Naive thymus-derived CD4-positive, alpha-beta T cell (primary cell): ENCODE measurements at regions not wholly inside any gene's neighbourhood (a gene's known extent, or its start where the extent isn't known, plus 50 kb on each side); places are given as distances from the start of the nearest gene placed in this dataset.

Source experiments
- ATAC-seq: fragments of 150-1000 bp; cut with Tn5 transposase; 2 replicates; pipeline ENCODE4 v1.10.0; 2021; ENCODE audit warnings: mild to moderate bottlenecking, moderate library complexity
- CTCF ChIA-PET: fragments of 350-600 bp; sonication (Branson Sonifier 250); formaldehyde crosslinking; loops from one replicate; lab custom pipeline; 2021; ENCODE audit warnings: antibody characterized with exemption; lab: Charles Lee
- POLR2A ChIA-PET: fragments of 350-600 bp; sonication (Branson Sonifier 250); formaldehyde crosslinking; loops from one replicate; lab custom pipeline; 2021; ENCODE audit warnings: antibody characterized with exemption, inconsistent platforms; lab: Charles Lee
- DNase-seq, 9 donors: peaks; one replicate each; pipeline versions ENCODE4 v3.0.0 to v3.0.0-alpha.2; 2020 to 2022; ENCODE audit warnings: mixed read lengths in 1 of 9
- H3K27ac ChIP-seq: one replicate; pipeline ENCODE4 v1.7.0; 2013; ENCODE audit warnings: mild to moderate bottlenecking, low read depth, low read length, moderate library complexity
- H3K27me3 ChIP-seq, 2 donors: one replicate each; pipeline ENCODE4 v1.7.0; 2013; ENCODE audit warnings: low read length in 2 of 2, mild to moderate bottlenecking in 2 of 2, moderate library complexity in 2 of 2; ENCODE audit not compliant: control insufficient read depth in 2 of 2, insufficient read depth in 2 of 2
- H3K36me3 ChIP-seq, 3 experiments: 1 replicate in 2 of 3; 2 replicates in 1 of 3; pipeline ENCODE4 v1.7.0; 2013; ENCODE audit warnings: low read length in 3 of 3, mild to moderate bottlenecking in 3 of 3, moderate library complexity in 1 of 3; ENCODE audit not compliant: insufficient read depth in 3 of 3, control insufficient read depth in 2 of 3
- H3K4me1 ChIP-seq, 2 donors: one replicate each; pipeline ENCODE4 v1.7.0; 2013; ENCODE audit warnings: low read length in 2 of 2, mild to moderate bottlenecking in 2 of 2, moderate library complexity in 1 of 2; ENCODE audit not compliant: control insufficient read depth in 2 of 2, insufficient read depth in 2 of 2
- H3K4me3 ChIP-seq: 2 replicates; pipeline ENCODE4 v1.7.0; 2013; ENCODE audit warnings: mild to moderate bottlenecking, low read length
- H3K9me3 ChIP-seq, 3 experiments: 1 replicate in 2 of 3; 2 replicates in 1 of 3; pipeline ENCODE4 v1.7.0; 2013; ENCODE audit warnings: low read length in 3 of 3; ENCODE audit not compliant: control insufficient read depth in 2 of 3
- H3K27ac Mint-ChIP-seq, 9 donors: one replicate each; pipeline ENCODE4 v1.8.0; 2020 to 2022; ENCODE audit warnings: mixed read lengths in 9 of 9, mild to moderate bottlenecking in 8 of 9, moderate library complexity in 5 of 9, inconsistent platforms in 2 of 9
- H3K27me3 Mint-ChIP-seq, 5 donors: one replicate each; pipeline ENCODE4 v1.8.0; 2021 to 2022; ENCODE audit warnings: mixed read lengths in 5 of 5, mild to moderate bottlenecking in 1 of 5
- H3K36me3 Mint-ChIP-seq, 5 donors: one replicate each; pipeline ENCODE4 v1.8.0; 2020 to 2022; ENCODE audit warnings: mixed read lengths in 5 of 5, mild to moderate bottlenecking in 3 of 5, inconsistent platforms in 1 of 5
- H3K4me1 Mint-ChIP-seq, 7 donors: one replicate each; pipeline ENCODE4 v1.8.0; 2020 to 2022; ENCODE audit warnings: mixed read lengths in 7 of 7, mild to moderate bottlenecking in 3 of 7, inconsistent platforms in 1 of 7
- H3K4me3 Mint-ChIP-seq, 10 donors: one replicate each; pipeline ENCODE4 v1.8.0; 2020 to 2022; ENCODE audit warnings: mild to moderate bottlenecking in 10 of 10, mixed read lengths in 10 of 10, moderate library complexity in 6 of 10, inconsistent platforms in 2 of 10
- H3K9me3 Mint-ChIP-seq, 11 donors: one replicate each; pipeline ENCODE4 v1.8.0; 2020 to 2022; ENCODE audit warnings: mixed read lengths in 11 of 11, mild to moderate bottlenecking in 4 of 11, inconsistent platforms in 1 of 11, moderate library complexity in 1 of 11
- intact Hi-C, 2 donors: fragments of 100-400 bp; cut with micrococcal nuclease; formaldehyde crosslinking; loops; one replicate each; pipeline ENCODE4 v1.15.1; 2023

- no peaks in the 10 kb centered on the region for H3K36me3 ChIP-seq
- no peak overlapping the region for H3K27ac Mint-ChIP-seq
Measured at GRCh38 chr13:33740134-33740538, 77.8 kb upstream of the RFC3 start.

GRCh38 chr13:33742321-33742720, 75.6 kb upstream of the RFC3 start:
- no peaks in the 10 kb centered on the region for H3K27me3 ChIP-seq
- H3K9me3 ChIP-seq, result no peaks in the 10 kb centered on the region
- peaks cover 11 to 19% of the 10 kb centered on the region in 2 donors for H3K4me1 ChIP-seq
- peaks cover 0 to 5% (median 0%) of the 10 kb centered on the region in 5 donors for H3K36me3 Mint-ChIP-seq
- no peak overlapping the region for H3K4me3 Mint-ChIP-seq
- ChIA-PET CTCF (no interaction called here), POLR2A (no interaction called here)
- peak overlapping the region in 1 of 9 donors; percentile 41 for H3K27ac Mint-ChIP-seq
- H3K27me3 Mint-ChIP-seq, result peaks cover 0 to 4% (median 0%) of the 10 kb centered on the region in 5 donors
- intact Hi-C loops, result no loop called here
- H3K4me3 ChIP-seq, result no peak overlapping the region
- DNase-seq (no peak), ATAC-seq (no peak)
- H3K4me1 Mint-ChIP-seq, result peaks cover 20 to 25% (median 23%) of the 10 kb centered on the region in 7 donors
- H3K36me3 ChIP-seq, result no peaks in the 10 kb centered on the region
- H3K9me3 Mint-ChIP-seq, result no peaks in the 10 kb centered on the region
- H3K27ac ChIP-seq, result no peak overlapping the region

More at GRCh38 chr13:33740134-33740538, 77.8 kb upstream of the RFC3 start:
- DNase-seq (no peak), ATAC-seq (no peak)
- no peak overlapping the region for H3K4me3 ChIP-seq
- Mint-ChIP-seq H3K9me3 (peaks cover 0 to 3% (median 0%) of the 10 kb centered on the region in 11 donors), H3K4me3 (no peak overlapping the region), H3K36me3 (peaks cover 0 to 5% (median 0%) of the 10 kb centered on the region in 5 donors), H3K27me3 (peaks cover 0 to 4% (median 0%) of the 10 kb centered on the region in 5 donors), H3K4me1 (peaks cover 20 to 25% (median 23%) of the 10 kb centered on the region in 7 donors)
- peaks cover 11 to 18% of the 10 kb centered on the region in 2 donors for H3K4me1 ChIP-seq
- POLR2A ChIA-PET, result no interaction called here
- intact Hi-C loops, result no loop called here
- H3K9me3 ChIP-seq, result no peaks in the 10 kb centered on the region
- H3K27me3 ChIP-seq, result no peaks in the 10 kb centered on the region
- no peak overlapping the region for H3K27ac ChIP-seq
- CTCF ChIA-PET, result no interaction called here

GRCh38 chr13:33743438-33744368, 74.2 kb upstream of the RFC3 start:
- Histone ChIP-seq H3K9me3 (no peaks in the 10 kb centered on the region), H3K4me3 (no peak overlapping the region), H3K27ac (peak overlapping the region; percentile 16), H3K4me1 (peaks cover 11 to 19% of the 10 kb centered on the region in 2 donors), H3K36me3 (no peaks in the 10 kb centered on the region), H3K27me3 (no peaks in the 10 kb centered on the region)
- Mint-ChIP-seq H3K4me1 (peaks cover 20 to 25% (median 23%) of the 10 kb centered on the region in 7 donors), H3K27me3 (no peaks in the 10 kb centered on the region), H3K4me3 (peak overlapping the region; percentile 6 to 79 (median 60)), H3K36me3 (peaks cover 0 to 5% (median 0%) of the 10 kb centered on the region in 5 donors), H3K27ac (peak overlapping the region; percentile 73 to 91 (median 83)), H3K9me3 (peaks cover 0 to 4% (median 0%) of the 10 kb centered on the region in 11 donors)
- intact Hi-C loops, result no loop called here
- ChIA-PET CTCF (interaction anchor here (1.0 kb wide), 1 partner anchor 19 kb away, joined by 3 read pairs; no protein-coding TSS in a partner anchor), POLR2A (interaction anchor here (1.0 kb wide), 1 partner anchor 57 kb away, joined by 3 read pairs; no protein-coding TSS in a partner anchor)
- peak; percentile 84 for ATAC-seq
- peak in 6 of 9 donors; percentile 4 to 44 (median 26) for DNase-seq

- Histone ChIP-seq H3K36me3 (no peaks in the 10 kb centered on the region), H3K27ac (no peak overlapping the region), H3K9me3 (no peaks in the 10 kb centered on the region), H3K4me1 (peaks cover 11 to 19% of the 10 kb centered on the region in 2 donors), H3K4me3 (no peak overlapping the region), H3K27me3 (no peaks in the 10 kb centered on the region)
- H3K4me1 Mint-ChIP-seq, result peaks cover 20 to 25% (median 23%) of the 10 kb centered on the region in 7 donors
- ATAC-seq (peak; percentile 28), DNase-seq (no peak)
- peaks cover 0 to 4% (median 0%) of the 10 kb centered on the region in 11 donors for H3K9me3 Mint-ChIP-seq
- no peaks in the 10 kb centered on the region for H3K27me3 Mint-ChIP-seq
- H3K27ac Mint-ChIP-seq, result peak overlapping the region in 8 of 9 donors; percentile 47 to 91 (median 78)
- CTCF ChIA-PET, result interaction anchor here (1.0 kb wide), 1 partner anchor 20 kb away, joined by 3 read pairs; no protein-coding TSS in a partner anchor
- POLR2A ChIA-PET, result interaction anchor here (1.0 kb wide), 1 partner anchor 56 kb away, joined by 3 read pairs; no protein-coding TSS in a partner anchor
- peaks cover 0 to 5% (median 0%) of the 10 kb centered on the region in 5 donors for H3K36me3 Mint-ChIP-seq
- H3K4me3 Mint-ChIP-seq, result peak overlapping the region in 4 of 10 donors; percentile 43 to 64 (median 59)
- intact Hi-C loops, result no loop called here
Measured at GRCh38 chr13:33744589-33745369, 73.2 kb upstream of the RFC3 start.

GRCh38 chr13:33745370-33746324, 72.3 kb upstream of the RFC3 start:
- H3K27ac Mint-ChIP-seq, result no peak overlapping the region
- intact Hi-C loops, result no loop called here
- Histone ChIP-seq H3K4me3 (no peak overlapping the region), H3K36me3 (no peaks in the 10 kb centered on the region), H3K27me3 (no peaks in the 10 kb centered on the region), H3K9me3 (no peaks in the 10 kb centered on the region), H3K4me1 (peaks cover 11 to 19% of the 10 kb centered on the region in 2 donors), H3K27ac (no peak overlapping the region)
- ChIA-PET CTCF (no interaction called here), POLR2A (no interaction called here)
- H3K9me3 Mint-ChIP-seq, result peaks cover 0 to 4% (median 0%) of the 10 kb centered on the region in 11 donors
- peaks cover 20 to 25% (median 23%) of the 10 kb centered on the region in 7 donors for H3K4me1 Mint-ChIP-seq
- no peak for ATAC-seq
- H3K27me3 Mint-ChIP-seq, result no peaks in the 10 kb centered on the region
- H3K36me3 Mint-ChIP-seq, result peaks cover 0 to 5% (median 0%) of the 10 kb centered on the region in 5 donors
- no peak overlapping the region for H3K4me3 Mint-ChIP-seq
- no peak for DNase-seq
